Mammary epithelial cell (primary cell): ENCODE measurements at regions not wholly inside any gene's neighbourhood (a gene's known extent, or its start where the extent isn't known, plus 50 kb on each side); places are given as distances from the start of the nearest gene placed in this dataset.

Source experiments
- EZH2 ChIP-seq: IDR thresholded peaks from 2 replicates; pipeline ENCODE4 v1.6.1; 2012; ENCODE audit warnings: low read length, inconsistent platforms, borderline replicate concordance
- TF ChIP-seq, protein P1 (sequence below), 2 donors: IDR thresholded peaks in 1 of 2; conservative IDR thresholded peaks in 1 of 2; 2 replicates each; pipeline ENCODE4 v1.5.1; 2011 to 2012; ENCODE audit warnings: inconsistent platforms in 2 of 2, low read length in 2 of 2, mild to moderate bottlenecking in 2 of 2, control low read depth in 1 of 2, low read depth in 1 of 2; ENCODE audit not compliant: insufficient read depth in 1 of 2; ENCODE audit errors: extremely low read depth in 1 of 2

DNA sequence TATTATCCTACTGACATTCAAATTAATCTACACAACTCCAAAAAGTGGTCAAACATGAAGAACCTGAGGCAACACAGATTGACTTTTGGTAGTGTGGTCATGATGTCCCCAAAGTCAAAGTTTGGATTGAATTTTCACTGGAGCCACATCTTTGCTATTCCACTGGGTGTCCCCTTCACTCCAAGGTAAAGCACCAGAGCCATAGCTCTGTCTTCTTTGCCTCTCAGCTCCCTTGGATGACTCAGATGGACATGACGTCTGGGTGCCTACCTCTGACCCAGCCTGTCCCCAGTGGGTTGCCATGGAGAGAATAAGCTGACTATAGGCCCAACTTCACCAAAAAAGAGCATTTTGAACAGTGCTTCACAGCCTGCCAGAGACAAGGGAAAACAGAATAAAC, 57.4 kb upstream of the ARHGAP42 start:
- TF ChIP-seq, protein P1, sequence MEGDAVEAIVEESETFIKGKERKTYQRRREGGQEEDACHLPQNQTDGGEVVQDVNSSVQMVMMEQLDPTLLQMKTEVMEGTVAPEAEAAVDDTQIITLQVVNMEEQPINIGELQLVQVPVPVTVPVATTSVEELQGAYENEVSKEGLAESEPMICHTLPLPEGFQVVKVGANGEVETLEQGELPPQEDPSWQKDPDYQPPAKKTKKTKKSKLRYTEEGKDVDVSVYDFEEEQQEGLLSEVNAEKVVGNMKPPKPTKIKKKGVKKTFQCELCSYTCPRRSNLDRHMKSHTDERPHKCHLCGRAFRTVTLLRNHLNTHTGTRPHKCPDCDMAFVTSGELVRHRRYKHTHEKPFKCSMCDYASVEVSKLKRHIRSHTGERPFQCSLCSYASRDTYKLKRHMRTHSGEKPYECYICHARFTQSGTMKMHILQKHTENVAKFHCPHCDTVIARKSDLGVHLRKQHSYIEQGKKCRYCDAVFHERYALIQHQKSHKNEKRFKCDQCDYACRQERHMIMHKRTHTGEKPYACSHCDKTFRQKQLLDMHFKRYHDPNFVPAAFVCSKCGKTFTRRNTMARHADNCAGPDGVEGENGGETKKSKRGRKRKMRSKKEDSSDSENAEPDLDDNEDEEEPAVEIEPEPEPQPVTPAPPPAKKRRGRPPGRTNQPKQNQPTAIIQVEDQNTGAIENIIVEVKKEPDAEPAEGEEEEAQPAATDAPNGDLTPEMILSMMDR (conservative IDR thresholded peaks at IDR 0.05 in 1 of 2, IDR thresholded peaks at IDR 0.05 in 1 of 2; ENCODE audit: extremely low read depth in 1 of 2, insufficient read depth in 1 of 2, low read depth in 1 of 2, low read length in 2 of 2) = peak in 1 of 2 donors; percentile 9
- no peak for TF ChIP-seq EZH2
